Heart right ventricle (tissue), 16 donors: ENCODE measurements at regions not wholly inside any gene's neighbourhood (a gene's known extent, or its start where the extent isn't known, plus 50 kb on each side); places are given as distances from the start of the nearest gene placed in this dataset.

ENCODE experiments used
- ATAC-seq, 8 donors: fragments of 200-7000 bp; cut with Tn5 transposase; one replicate each; pipeline ENCODE4 v1.9.1; 2020; ENCODE audit warnings: mild to moderate bottlenecking in 8 of 8, moderate library complexity in 8 of 8, moderate number of reproducible peaks in 1 of 8
- DNase-seq, 2 donors: peaks; one replicate each; pipeline ENCODE4 v3.0.0-alpha.2; 2020
- H3K27ac ChIP-seq, 10 donors: fragments of 200-600 bp; sonication (generic) in 2 of 10; one replicate each; pipeline versions ENCODE4 v1.5.0 to v1.8.0; 2020 to 2022; ENCODE audit warnings: mild to moderate bottlenecking in 3 of 10
- H3K27me3 ChIP-seq, 7 donors: fragments of 200-600 bp; one replicate each; pipeline ENCODE4 v1.8.0; 2021 to 2022; ENCODE audit warnings: mild to moderate bottlenecking in 2 of 7
- H3K36me3 ChIP-seq, 9 donors: fragments of 200-600 bp; sonication (generic) in 1 of 9; one replicate each; pipeline versions ENCODE4 v1.5.0 to v1.8.0; 2020 to 2022; ENCODE audit warnings: mild to moderate bottlenecking in 2 of 9
- H3K4me1 ChIP-seq, 9 donors: fragments of 200-600 bp; sonication (generic) in 1 of 9; one replicate each; pipeline versions ENCODE4 v1.5.0 to v1.8.0; 2020 to 2022; ENCODE audit warnings: mild to moderate bottlenecking in 4 of 9
- H3K4me3 ChIP-seq, 10 donors: fragments of 200-600 bp; sonication (generic) in 2 of 10; one replicate each; pipeline versions ENCODE4 v1.5.0 to v1.8.0; 2020 to 2022; ENCODE audit warnings: mild to moderate bottlenecking in 7 of 10, moderate library complexity in 2 of 10
- H3K9me3 ChIP-seq, 11 donors: fragments of 200-600 bp in 10 of 11; sonication (generic) in 2 of 11; one replicate each; pipeline versions ENCODE4 v1.5.0 to v1.8.0; 2013 to 2022; ENCODE audit warnings: mild to moderate bottlenecking in 2 of 11, control low read depth in 1 of 11, moderate library complexity in 1 of 11
- WGBS, 2 donors: extraction: QIAGEN DNeasy Blood & Tissue Kit; methylation state at CpG; one replicate each; pipeline ENCODE4 v1.1.7; 2013; ENCODE audit warnings: inconsistent platforms in 1 of 2; 5-methylcytosine and 5-hydroxymethylcytosine counted together
- intact Hi-C, 10 donors: fragments of 100-400 bp; cut with DNase I; formaldehyde crosslinking; loops; one replicate each; pipeline versions ENCODE4 v1.11.1 to v1.14.2; 2022
- TF ChIP-seq, protein P1 (sequence below), 9 donors: fragments of 200-600 bp; sonication (generic) in 2 of 9; IDR thresholded peaks; one replicate each; pipeline versions ENCODE4 v1.5.0 to v1.8.0; 2021 to 2022; ENCODE audit warnings: antibody characterized with exemption in 9 of 9, mild to moderate bottlenecking in 5 of 9, moderate library complexity in 1 of 9
- donor health status: Arrhythmogenic right ventricular cardiomyopathy.
- donor health status: ischemic (EF 13 %, LVEDD 7.1; RV severe dilation, severe dysfunction).
- donor health status: healthy with polysubstance abuse.
- donor health status: DM: no; HTN: yes; CAD: no.
- donor health status: DM: no; HTN: no; CAD: no.
- donor health status: ischemic (EF 25% LVEDD 6.9; RV normal size, moderate dysfunction).
- donor health status: ischemic (EF 25% LVEDD 5.7; RV mildly dilated, moderate dysfunction).
- donor health status: healthy.
- donor health status: DM: yes; HTN: yes; CAD: no.
- donor health status: Ischemic cardiomyopathy.
- donor health status: ischemic (EF 35%, LVEDD 5.7; RV mildly dilated, moderate dysfunction).
- donor health status: nonischemic (EF 11% LVEDD 7.7; RV severe dilation, severe dysfunction).
- donor health status: DM: yes; HTN: yes; CAD: no.
- donor health status: PGD.
- donor health status: ischemic (EF 29% LVEDD 5.4; RV normal size, mild dysfunction).
- donor health status: nonischemic (EF 23%, LVEDD 6.1; RV moderate dilation, normal function).

DNA sequence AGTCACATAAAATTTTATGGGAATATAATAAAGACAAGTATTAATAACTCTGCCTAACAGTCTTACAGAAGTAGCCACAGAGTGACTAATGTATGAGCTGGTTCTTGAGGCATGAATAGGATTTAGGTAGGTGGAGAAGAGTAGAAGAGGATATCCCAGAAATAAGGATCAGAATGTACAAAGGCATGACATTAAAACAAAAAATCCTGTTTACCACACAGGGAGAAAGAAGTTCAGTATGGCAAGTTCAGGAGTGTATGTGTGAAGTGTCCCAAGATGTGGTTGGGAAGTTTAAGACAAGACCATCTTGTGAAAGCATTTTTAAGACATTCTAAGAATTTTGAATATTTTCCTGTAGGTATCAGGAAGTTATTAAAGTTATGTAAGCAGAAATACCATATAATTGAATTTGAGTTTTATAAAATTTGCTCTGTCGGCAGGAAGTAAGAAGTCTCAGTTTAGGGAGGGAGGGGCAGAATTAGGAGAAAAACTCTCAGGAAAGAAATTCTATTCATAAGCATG is 64.7 kb upstream of the CAV2 start:
- intact Hi-C loops = loop anchor here in 1 of 10 donors (5.0 kb wide), 1 partner anchor 152 kb away; no protein-coding TSS in a partner anchor
- ATAC-seq = no peak
- Histone ChIP-seq H3K27me3 (no peaks in the 10 kb centered on the region), H3K36me3 (no peaks in the 10 kb centered on the region), H3K27ac (peak overlapping the region in 1 of 10 donors; percentile 32), H3K4me3 (no peak overlapping the region), H3K4me1 (peaks cover 0 to 23% (median 15%) of the 10 kb centered on the region in 9 donors), H3K9me3 (peaks cover 0 to 5% (median 0%) of the 10 kb centered on the region in 11 donors)
- TF ChIP-seq, protein P1, sequence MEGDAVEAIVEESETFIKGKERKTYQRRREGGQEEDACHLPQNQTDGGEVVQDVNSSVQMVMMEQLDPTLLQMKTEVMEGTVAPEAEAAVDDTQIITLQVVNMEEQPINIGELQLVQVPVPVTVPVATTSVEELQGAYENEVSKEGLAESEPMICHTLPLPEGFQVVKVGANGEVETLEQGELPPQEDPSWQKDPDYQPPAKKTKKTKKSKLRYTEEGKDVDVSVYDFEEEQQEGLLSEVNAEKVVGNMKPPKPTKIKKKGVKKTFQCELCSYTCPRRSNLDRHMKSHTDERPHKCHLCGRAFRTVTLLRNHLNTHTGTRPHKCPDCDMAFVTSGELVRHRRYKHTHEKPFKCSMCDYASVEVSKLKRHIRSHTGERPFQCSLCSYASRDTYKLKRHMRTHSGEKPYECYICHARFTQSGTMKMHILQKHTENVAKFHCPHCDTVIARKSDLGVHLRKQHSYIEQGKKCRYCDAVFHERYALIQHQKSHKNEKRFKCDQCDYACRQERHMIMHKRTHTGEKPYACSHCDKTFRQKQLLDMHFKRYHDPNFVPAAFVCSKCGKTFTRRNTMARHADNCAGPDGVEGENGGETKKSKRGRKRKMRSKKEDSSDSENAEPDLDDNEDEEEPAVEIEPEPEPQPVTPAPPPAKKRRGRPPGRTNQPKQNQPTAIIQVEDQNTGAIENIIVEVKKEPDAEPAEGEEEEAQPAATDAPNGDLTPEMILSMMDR (IDR thresholded peaks at IDR 0.05) = no peak
- 90 to 95% methylated on average over 1 of the region's 1 CpG for WGBS, 2 donors
- no peak for DNase-seq

DNA sequence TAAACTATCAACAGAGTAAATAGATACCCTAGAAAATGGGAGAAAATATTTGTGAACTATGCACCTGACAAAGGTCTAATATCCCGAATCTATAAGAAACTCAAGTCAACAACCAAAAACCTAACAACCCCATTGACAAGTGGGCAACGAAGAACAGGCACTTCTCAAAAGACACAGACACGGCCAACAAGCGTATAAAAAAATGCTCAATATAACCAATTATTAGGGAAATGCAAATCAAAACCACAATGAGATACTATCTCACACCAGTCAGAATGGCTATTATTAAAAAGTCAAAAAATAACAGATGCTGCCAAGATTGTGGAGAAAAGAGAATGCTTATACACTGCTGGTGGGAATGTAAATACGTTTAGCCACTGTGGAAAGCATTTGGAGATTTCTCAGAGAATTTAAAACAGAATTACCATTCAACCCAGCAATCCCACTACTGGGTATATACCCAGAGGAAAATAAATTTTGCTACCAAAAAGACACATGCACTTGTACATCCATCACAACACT is 63.2 kb upstream of the CAV2 start:
- no peak for DNase-seq
- no peak overlapping the region for H3K4me3 ChIP-seq
- no peak overlapping the region for H3K27ac ChIP-seq
- H3K4me1 ChIP-seq = peaks cover 7 to 36% (median 29%) of the 10 kb centered on the region in 9 donors
- intact Hi-C loops = loop anchor here in 1 of 10 donors (5.0 kb wide), 1 partner anchor 151 kb away; no protein-coding TSS in a partner anchor
- 71 to 74% methylated on average over 5 of the region's 5 CpGs for WGBS, 2 donors
- H3K27me3 ChIP-seq = no peaks in the 10 kb centered on the region
- no peaks in the 10 kb centered on the region for H3K36me3 ChIP-seq
- TF ChIP-seq, protein P1 (IDR thresholded peaks at IDR 0.05) = no peak
- ATAC-seq = no peak
- peaks cover 0 to 5% (median 0%) of the 10 kb centered on the region in 11 donors for H3K9me3 ChIP-seq

DNA sequence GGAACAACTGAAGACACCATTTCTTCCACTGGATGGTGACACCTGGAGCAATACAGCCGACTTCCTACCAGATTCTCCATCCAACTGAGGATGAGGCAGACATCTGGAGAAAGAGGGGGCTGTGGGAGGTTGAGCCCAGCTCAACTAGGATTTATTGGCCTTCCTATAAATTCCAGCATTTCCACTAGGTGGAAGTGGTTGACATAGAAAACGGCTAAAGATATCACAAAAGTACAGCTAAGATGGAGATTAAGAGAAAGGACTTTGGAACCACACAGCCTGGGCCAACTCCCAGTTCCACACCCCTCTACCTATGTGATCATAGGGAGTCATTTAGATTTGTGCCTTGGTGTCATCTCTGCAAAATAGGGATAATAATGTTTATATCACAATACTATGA is 61.3 kb upstream of the CAV2 start:
- Histone ChIP-seq H3K27ac (peak overlapping the region in 3 of 10 donors; percentile 31 to 85 (median 71)), H3K36me3 (no peaks in the 10 kb centered on the region), H3K9me3 (peaks cover 0 to 5% (median 0%) of the 10 kb centered on the region in 11 donors), H3K4me3 (no peak overlapping the region), H3K4me1 (peaks cover 7 to 53% (median 38%) of the 10 kb centered on the region in 9 donors), H3K27me3 (no peaks in the 10 kb centered on the region)
- no peak for ATAC-seq
- no peak for DNase-seq
- 54 to 55% methylated on average over 2 of the region's 2 CpGs for WGBS, 2 donors
- TF ChIP-seq, protein P1 (IDR thresholded peaks at IDR 0.05) = peak in 3 of 9 donors; percentile 24 to 42 (median 32)
- intact Hi-C loops = loop anchor here in 1 of 10 donors (5.0 kb wide), 1 partner anchor 149 kb away; no protein-coding TSS in a partner anchor

DNA sequence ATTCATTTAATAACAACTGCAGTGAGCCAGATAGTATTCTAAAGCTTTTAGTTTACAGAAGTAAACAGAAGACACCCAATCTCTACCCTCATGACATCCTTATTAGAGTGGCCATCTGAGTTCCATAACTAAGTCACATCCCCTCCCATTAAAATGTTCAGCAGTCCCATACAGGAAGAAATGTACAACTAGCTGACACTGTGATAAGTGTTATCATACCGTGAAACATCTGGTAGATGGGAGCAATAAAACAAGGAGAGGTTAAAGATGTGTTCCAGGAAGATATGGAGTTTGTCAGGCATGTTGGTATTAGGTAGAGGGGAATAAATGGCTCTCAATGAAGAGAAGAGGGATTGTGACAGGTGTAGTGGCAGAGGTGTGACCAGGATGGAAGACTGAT is 60.5 kb upstream of the CAV2 start:
- intact Hi-C loops = loop anchor here in 1 of 10 donors (5.0 kb wide), 1 partner anchor 148 kb away; no protein-coding TSS in a partner anchor
- peak overlapping the region in 7 of 10 donors; percentile 50 to 85 (median 79) for H3K27ac ChIP-seq
- H3K36me3 ChIP-seq = no peaks in the 10 kb centered on the region
- no peak overlapping the region for H3K4me3 ChIP-seq
- ATAC-seq = no peak
- H3K9me3 ChIP-seq = peaks cover 0 to 5% (median 0%) of the 10 kb centered on the region in 11 donors
- TF ChIP-seq, protein P1 (IDR thresholded peaks at IDR 0.05) = no peak
- WGBS, 2 donors = 59 to 69% methylated on average over 1 of the region's 1 CpG
- no peaks in the 10 kb centered on the region for H3K27me3 ChIP-seq
- DNase-seq = no peak
- peaks cover 7 to 59% (median 38%) of the 10 kb centered on the region in 9 donors for H3K4me1 ChIP-seq
